Thoracic aorta (tissue), 2 donors: ENCODE measurements at regions not wholly inside any gene's neighbourhood (a gene's known extent, or its start where the extent isn't known, plus 50 kb on each side); places are given as distances from the start of the nearest gene placed in this dataset.

ENCODE experiments used
- ATAC-seq: fragments of 150-250 bp; one replicate; pipeline ENCODE4 v1.8.0; 2017; ENCODE audit warnings: low read depth; ENCODE audit not compliant: insufficient number of reproducible peaks, low FRiP score
- DNase-seq: peaks from one replicate; pipeline ENCODE4 v3.0.0-alpha.2; 2020; ENCODE audit warnings: low spot score
- H3K27ac ChIP-seq, 2 donors: fragments of 200-600 bp; sonication (generic); 1 replicate in 1 of 2; 2 replicates in 1 of 2; pipeline ENCODE4 v1.5.1; 2016; ENCODE audit warnings: mild to moderate bottlenecking in 2 of 2, moderate library complexity in 2 of 2
- H3K27me3 ChIP-seq: fragments of 200-600 bp; sonication (generic); replicated peaks from 2 replicates; pipeline ENCODE4 v1.6.0; 2016; ENCODE audit warnings: mild to moderate bottlenecking; ENCODE audit not compliant: insufficient read depth
- H3K36me3 ChIP-seq: fragments of 200-600 bp; sonication (generic); one replicate; pipeline ENCODE4 v1.5.1; 2016
- H3K4me1 ChIP-seq, 2 donors: fragments of 200-600 bp; sonication (generic); 1 replicate in 1 of 2; 2 replicates in 1 of 2; pipeline versions ENCODE4 v1.5.1 to v1.6.0; 2016; ENCODE audit warnings: low read depth in 2 of 2, mild to moderate bottlenecking in 1 of 2; ENCODE audit not compliant: control insufficient read depth in 1 of 2
- H3K4me3 ChIP-seq: fragments of 200-600 bp; sonication (generic); 2 replicates; pipeline ENCODE4 v1.5.1; 2016; ENCODE audit warnings: mild to moderate bottlenecking
- H3K9me3 ChIP-seq: fragments of 200-600 bp; sonication (generic); 2 replicates; pipeline ENCODE4 v1.5.1; 2016
- CTCF ChIP-seq: fragments of 200-600 bp; sonication (generic); IDR thresholded peaks from one replicate; pipeline ENCODE4 v1.5.1; 2019; ENCODE audit warnings: antibody characterized with exemption

GRCh38 chr12:65705380-65705876, 118.9 kb upstream of the HMGA2 start:
- Histone ChIP-seq H3K4me3 (no peak overlapping the region), H3K4me1 (no peaks in the 10 kb centered on the region), H3K27ac (no peak overlapping the region), H3K9me3 (peaks cover 18% of the 10 kb centered on the region), H3K27me3 (no peaks in the 10 kb centered on the region), H3K36me3 (no peaks in the 10 kb centered on the region)
- DNase-seq: no peak
- no peak for ATAC-seq
- TF ChIP-seq CTCF: no peak

- Histone ChIP-seq H3K4me1 (no peaks in the 10 kb centered on the region), H3K27me3 (no peaks in the 10 kb centered on the region), H3K4me3 (no peak overlapping the region), H3K9me3 (peaks cover 18% of the 10 kb centered on the region), H3K27ac (no peak overlapping the region), H3K36me3 (no peaks in the 10 kb centered on the region)
- no peak for TF ChIP-seq CTCF
- ATAC-seq (no peak), DNase-seq (no peak)
These were observed 117.2 kb upstream of the HMGA2 start for GRCh38 chr12:65707051-65707450.

GRCh38 chr12:65712260-65713004, 111.9 kb upstream of the HMGA2 start:
- no peak for TF ChIP-seq CTCF
- Histone ChIP-seq H3K36me3 (no peaks in the 10 kb centered on the region), H3K4me3 (no peak overlapping the region), H3K27me3 (no peaks in the 10 kb centered on the region), H3K4me1 (no peaks in the 10 kb centered on the region), H3K9me3 (no peaks in the 10 kb centered on the region), H3K27ac (no peak overlapping the region)
- ATAC-seq: no peak
- no peak for DNase-seq

GRCh38 chr12:65715961-65716360, 108.3 kb upstream of the HMGA2 start:
- Histone ChIP-seq H3K27ac (no peak overlapping the region), H3K27me3 (no peaks in the 10 kb centered on the region), H3K36me3 (no peaks in the 10 kb centered on the region), H3K9me3 (no peaks in the 10 kb centered on the region), H3K4me1 (no peaks in the 10 kb centered on the region), H3K4me3 (no peak overlapping the region)
- DNase-seq (no peak), ATAC-seq (no peak)
- no peak for TF ChIP-seq CTCF

- H3K27ac ChIP-seq: no peak overlapping the region
- no peaks in the 10 kb centered on the region for H3K9me3 ChIP-seq
- H3K4me1 ChIP-seq: no peaks in the 10 kb centered on the region
- no peak overlapping the region for H3K4me3 ChIP-seq
- ATAC-seq: no peak
- DNase-seq: no peak
- H3K36me3 ChIP-seq: no peaks in the 10 kb centered on the region
- TF ChIP-seq CTCF: no peak
- no peaks in the 10 kb centered on the region for H3K27me3 ChIP-seq
These were observed 103.8 kb upstream of the HMGA2 start for GRCh38 chr12:65720136-65721130.
